Trophoblast cell (in vitro differentiated cells and primary cell): ENCODE measurements at regions not wholly inside any gene's neighbourhood (a gene's known extent, or its start where the extent isn't known, plus 50 kb on each side); places are given as distances from the start of the nearest gene placed in this dataset.
A peak's percentile ranks its signal among the peaks of the same experiment; 100 is the strongest.

ENCODE experiments used
- DNase-seq, 2 donors: peaks; one replicate each; pipeline ENCODE4 v3.0.0-alpha.2; 2016
- H2AFZ ChIP-seq: 2 replicates; pipeline ENCODE4 v1.6.1; 2013; ENCODE audit warnings: low read length, moderate library complexity, mild to moderate bottlenecking; ENCODE audit not compliant: insufficient read depth, poor library complexity
- H2AK5ac ChIP-seq: 2 replicates; pipeline ENCODE4 v1.6.1; 2013; ENCODE audit warnings: mild to moderate bottlenecking, low read length
- H2BK120ac ChIP-seq: 2 replicates; pipeline ENCODE4 v1.6.1; 2013; ENCODE audit warnings: low read length, mild to moderate bottlenecking, moderate library complexity; ENCODE audit not compliant: insufficient read depth, poor library complexity
- H2BK12ac ChIP-seq: 2 replicates; pipeline ENCODE4 v1.6.1; 2013; ENCODE audit warnings: mild to moderate bottlenecking, low read length, moderate library complexity
- H2BK5ac ChIP-seq: 2 replicates; pipeline ENCODE4 v1.6.1; 2013; ENCODE audit warnings: low read length, low read depth, moderate library complexity, mild to moderate bottlenecking; ENCODE audit not compliant: poor library complexity
- H3K14ac ChIP-seq: 2 replicates; pipeline ENCODE4 v1.6.1; 2013; ENCODE audit warnings: mild to moderate bottlenecking, low read length
- H3K18ac ChIP-seq: 2 replicates; pipeline ENCODE4 v1.6.1; 2013; ENCODE audit warnings: mild to moderate bottlenecking, low read length
- H3K23ac ChIP-seq: 2 replicates; pipeline ENCODE4 v1.6.1; 2013; ENCODE audit warnings: low read length
- H3K27ac ChIP-seq: 2 replicates; pipeline ENCODE4 v1.5.1; 2013; ENCODE audit warnings: low read depth, mild to moderate bottlenecking, inconsistent platforms, low read length, moderate library complexity
- H3K27me3 ChIP-seq: 2 replicates; pipeline ENCODE4 v1.6.1; 2013; ENCODE audit warnings: inconsistent platforms, mild to moderate bottlenecking, low read length, moderate library complexity; ENCODE audit not compliant: insufficient read depth
- H3K36me3 ChIP-seq, 2 experiments: 1 replicate in 1 of 2; 2 replicates in 1 of 2; pipeline ENCODE4 v1.6.1; 2013; ENCODE audit warnings: low read length in 2 of 2, mild to moderate bottlenecking in 2 of 2, moderate library complexity in 1 of 2; ENCODE audit not compliant: insufficient read depth in 2 of 2, control insufficient read depth in 1 of 2
- H3K4ac ChIP-seq: 2 replicates; pipeline ENCODE4 v1.6.1; 2013; ENCODE audit warnings: low read depth, mild to moderate bottlenecking, low read length, moderate library complexity
- H3K4me1 ChIP-seq, 2 experiments: 1 replicate in 1 of 2; 2 replicates in 1 of 2; pipeline ENCODE4 v1.6.1; 2013; ENCODE audit warnings: low read length in 2 of 2, mild to moderate bottlenecking in 2 of 2, moderate library complexity in 1 of 2; ENCODE audit not compliant: insufficient read depth in 2 of 2, control insufficient read depth in 1 of 2
- H3K4me2 ChIP-seq: 2 replicates; pipeline ENCODE4 v1.6.1; 2013; ENCODE audit warnings: inconsistent platforms, mild to moderate bottlenecking, low read length, moderate library complexity
- H3K4me3 ChIP-seq: 2 replicates; pipeline ENCODE4 v1.5.1; 2013; ENCODE audit warnings: mild to moderate bottlenecking, low read depth, low read length, inconsistent platforms
- H3K79me1 ChIP-seq: one replicate; pipeline ENCODE4 v1.6.1; 2013; ENCODE audit warnings: low read length
- H3K79me2 ChIP-seq: 2 replicates; pipeline ENCODE4 v1.6.1; 2013; ENCODE audit warnings: low read length, mild to moderate bottlenecking; ENCODE audit not compliant: control insufficient read depth, insufficient read depth, poor library complexity
- H3K9ac ChIP-seq: 2 replicates; pipeline ENCODE4 v1.6.1; 2013; ENCODE audit warnings: mild to moderate bottlenecking, low read length
- H3K9me3 ChIP-seq: 2 replicates; pipeline ENCODE4 v1.6.1; 2013; ENCODE audit warnings: low read depth, mild to moderate bottlenecking, control low read depth, inconsistent platforms, low read length; ENCODE audit not compliant: insufficient read depth
- H4K12ac ChIP-seq: 2 replicates; pipeline ENCODE4 v1.6.1; 2013; ENCODE audit warnings: low read depth, mild to moderate bottlenecking, low read length, moderate library complexity
- H4K8ac ChIP-seq: 2 replicates; pipeline ENCODE4 v1.6.1; 2013; ENCODE audit warnings: low read depth, mild to moderate bottlenecking, low read length, moderate library complexity
- H4K91ac ChIP-seq: one replicate; pipeline ENCODE4 v1.6.1; 2013; ENCODE audit warnings: low read depth, mild to moderate bottlenecking, low read length, moderate library complexity
- WGBS: extraction: QIAGEN DNeasy Blood & Tissue Kit; methylation state at CpG from one replicate; pipeline ENCODE4 v1.1.7; 2013; ENCODE audit warnings: missing lambda C conversion rate; ENCODE audit not compliant: insufficient read length, insufficient coverage; ENCODE audit errors: extremely low coverage; 5-methylcytosine and 5-hydroxymethylcytosine counted together

GRCh38 chr11:90930252-90930651 is 707.4 kb upstream of the CHORDC1 start:
- no peak overlapping the region for H3K9ac ChIP-seq
- no peaks in the 10 kb centered on the region for H3K79me1 ChIP-seq
- no peak overlapping the region for H3K4me2 ChIP-seq
- no peak overlapping the region for H4K8ac ChIP-seq
- H3K4ac ChIP-seq, result no peak overlapping the region
- H4K91ac ChIP-seq, result no peak overlapping the region
- no peak overlapping the region for H2BK5ac ChIP-seq
- no peak for DNase-seq
- H3K36me3 ChIP-seq, result no peaks in the 10 kb centered on the region
- no peak overlapping the region for H2AK5ac ChIP-seq
- no peak overlapping the region for H3K27ac ChIP-seq
- H4K12ac ChIP-seq, result no peak overlapping the region
- H2AFZ ChIP-seq, result no peak overlapping the region
- no peak overlapping the region for H2BK12ac ChIP-seq
- no peaks in the 10 kb centered on the region for H3K4me1 ChIP-seq
- H3K9me3 ChIP-seq, result no peaks in the 10 kb centered on the region
- no peak overlapping the region for H2BK120ac ChIP-seq
- H3K23ac ChIP-seq, result no peak overlapping the region
- H3K79me2 ChIP-seq, result no peaks in the 10 kb centered on the region
- H3K14ac ChIP-seq, result no peak overlapping the region
- H3K4me3 ChIP-seq, result no peak overlapping the region
- no CpG with 5 or more reads among the region's 1 CpG for WGBS
- H3K27me3 ChIP-seq, result no peaks in the 10 kb centered on the region
- H3K18ac ChIP-seq, result no peak overlapping the region

DNA sequence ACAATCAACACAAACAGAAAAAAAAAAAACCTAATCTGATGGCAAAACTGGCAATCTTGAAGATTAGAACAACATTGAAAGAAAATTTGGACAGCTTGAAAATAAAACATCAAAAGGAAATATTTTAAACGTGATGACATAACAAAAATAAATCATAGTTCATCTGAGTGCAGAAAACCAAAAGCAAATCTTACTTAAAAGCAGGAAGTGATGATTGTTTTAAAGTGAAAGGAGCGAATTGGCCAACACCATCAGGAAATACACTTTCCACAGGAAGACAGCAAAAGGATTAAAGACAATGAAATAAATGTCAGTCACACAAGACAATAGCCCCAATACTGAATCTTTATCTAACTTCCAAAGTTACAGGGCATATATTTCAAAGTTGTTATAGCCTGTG is 696.5 kb upstream of the CHORDC1 start:
- Histone ChIP-seq H3K18ac (no peak overlapping the region), H2AFZ (no peak overlapping the region), H3K9me3 (no peaks in the 10 kb centered on the region), H3K79me1 (no peaks in the 10 kb centered on the region), H2BK5ac (no peak overlapping the region), H3K14ac (no peak overlapping the region), H3K27ac (no peak overlapping the region), H4K91ac (no peak overlapping the region), H2BK12ac (no peak overlapping the region), H3K4me1 (no peaks in the 10 kb centered on the region), H3K79me2 (no peaks in the 10 kb centered on the region), H3K4ac (no peak overlapping the region), H2AK5ac (no peak overlapping the region), H4K8ac (no peak overlapping the region), H3K36me3 (no peaks in the 10 kb centered on the region), H3K4me3 (no peak overlapping the region), H4K12ac (no peak overlapping the region), H3K4me2 (no peak overlapping the region), H3K23ac (no peak overlapping the region), H2BK120ac (no peak overlapping the region), H3K27me3 (no peaks in the 10 kb centered on the region), H3K9ac (no peak overlapping the region)
- WGBS, result no CpG with 5 or more reads among the region's 2 CpGs
- DNase-seq, result no peak

DNA sequence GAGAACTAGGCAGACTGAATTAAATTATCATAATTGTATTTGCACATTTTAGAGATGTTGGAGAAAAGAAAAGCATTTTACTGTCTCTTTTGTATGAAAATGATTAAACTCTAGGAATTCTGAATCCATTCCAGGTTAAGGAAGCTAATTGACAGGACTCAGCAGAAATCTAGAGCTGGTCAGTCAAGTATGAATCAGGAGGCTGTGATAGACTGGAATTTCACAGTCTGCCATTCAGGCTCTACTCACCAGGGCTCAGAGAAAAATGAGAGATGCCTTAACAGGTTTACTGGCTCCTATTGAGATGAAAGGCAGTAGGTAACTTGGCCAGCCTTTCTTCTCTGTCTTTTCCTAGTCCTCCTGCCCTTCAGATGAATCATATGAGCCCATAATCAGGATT is 693.9 kb upstream of the CHORDC1 start:
- DNase-seq, result peak in 1 of 2 donors; percentile 1
- no peak overlapping the region for H3K9ac ChIP-seq
- H3K23ac ChIP-seq, result no peak overlapping the region
- H3K9me3 ChIP-seq, result no peaks in the 10 kb centered on the region
- no peak overlapping the region for H3K4me3 ChIP-seq
- H3K27ac ChIP-seq, result no peak overlapping the region
- no peaks in the 10 kb centered on the region for H3K36me3 ChIP-seq
- H4K12ac ChIP-seq, result no peak overlapping the region
- no peak overlapping the region for H2BK120ac ChIP-seq
- H3K79me1 ChIP-seq, result no peaks in the 10 kb centered on the region
- H3K18ac ChIP-seq, result no peak overlapping the region
- no peak overlapping the region for H3K4me2 ChIP-seq
- no peak overlapping the region for H2BK12ac ChIP-seq
- no peak overlapping the region for H4K91ac ChIP-seq
- no peak overlapping the region for H2BK5ac ChIP-seq
- H3K79me2 ChIP-seq, result no peaks in the 10 kb centered on the region
- no peaks in the 10 kb centered on the region for H3K4me1 ChIP-seq
- H2AFZ ChIP-seq, result no peak overlapping the region
- H3K4ac ChIP-seq, result no peak overlapping the region
- no peak overlapping the region for H4K8ac ChIP-seq
- no peaks in the 10 kb centered on the region for H3K27me3 ChIP-seq
- no peak overlapping the region for H2AK5ac ChIP-seq
- H3K14ac ChIP-seq, result no peak overlapping the region

DNA sequence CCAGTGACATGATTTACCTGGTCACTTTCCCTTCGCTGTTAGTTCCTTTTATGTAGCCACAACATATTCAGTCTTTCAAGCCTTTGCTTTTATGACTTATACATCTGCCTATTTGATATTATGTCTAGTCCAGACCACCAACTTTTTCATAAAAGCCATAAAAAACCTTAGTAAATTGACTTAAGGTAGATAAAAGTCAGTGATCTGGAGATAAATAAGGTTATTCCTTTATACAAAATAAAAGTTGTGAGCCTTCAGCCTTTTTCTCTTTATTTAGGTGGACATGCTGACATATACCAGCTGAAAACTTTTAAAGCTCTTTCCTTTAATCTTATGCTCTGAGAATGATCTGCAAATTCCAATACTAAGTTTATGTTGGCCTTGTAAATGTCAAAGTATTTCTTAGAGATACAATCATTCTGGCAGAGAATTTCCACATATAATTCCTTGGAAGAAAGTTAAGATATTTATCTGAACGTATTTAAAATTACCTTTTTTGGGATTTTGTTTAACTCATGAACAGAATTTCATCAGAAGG is 690.4 kb upstream of the CHORDC1 start:
- H4K91ac ChIP-seq, result no peak overlapping the region
- H2AFZ ChIP-seq, result no peak overlapping the region
- no peak overlapping the region for H3K4ac ChIP-seq
- DNase-seq, result peak in 1 of 2 donors; percentile 43
- no peak overlapping the region for H3K4me3 ChIP-seq
- WGBS, result no CpG with 5 or more reads among the region's 2 CpGs
- H3K18ac ChIP-seq, result no peak overlapping the region
- H3K9me3 ChIP-seq, result no peaks in the 10 kb centered on the region
- no peak overlapping the region for H2AK5ac ChIP-seq
- no peaks in the 10 kb centered on the region for H3K4me1 ChIP-seq
- H3K4me2 ChIP-seq, result no peak overlapping the region
- H2BK120ac ChIP-seq, result no peak overlapping the region
- no peak overlapping the region for H3K23ac ChIP-seq
- H2BK5ac ChIP-seq, result no peak overlapping the region
- no peaks in the 10 kb centered on the region for H3K79me1 ChIP-seq
- no peak overlapping the region for H4K12ac ChIP-seq
- no peak overlapping the region for H3K27ac ChIP-seq
- H3K9ac ChIP-seq, result no peak overlapping the region
- no peak overlapping the region for H4K8ac ChIP-seq
- H3K27me3 ChIP-seq, result no peaks in the 10 kb centered on the region
- H2BK12ac ChIP-seq, result no peak overlapping the region
- no peak overlapping the region for H3K14ac ChIP-seq
- H3K79me2 ChIP-seq, result no peaks in the 10 kb centered on the region
- H3K36me3 ChIP-seq, result no peaks in the 10 kb centered on the region
